GM21528 (cell line): ENCODE measurements at regions not wholly inside any gene's neighbourhood (a gene's known extent, or its start where the extent isn't known, plus 50 kb on each side); places are given as distances from the start of the nearest gene placed in this dataset.

Experiments used
- ATAC-seq: cut with Tn5 transposase; IDR thresholded peaks from one replicate; pipeline ENCODE4 v1.9.1; 2021; ENCODE audit warnings: mild to moderate bottlenecking, moderate library complexity; ENCODE audit not compliant: unreplicated experiment, low FRiP score

GRCh38 chr1:4305526-4306301 lies 348.7 kb upstream of the AJAP1 start:
- no peak for ATAC-seq

- no peak for ATAC-seq
Measured at GRCh38 chr1:4306559-4307467, 347.6 kb upstream of the AJAP1 start.

GRCh38 chr1:4307468-4307845 lies 347.0 kb upstream of the AJAP1 start:
- ATAC-seq = no peak

- ATAC-seq = no peak
Measured at GRCh38 chr1:4307911-4308545, 346.4 kb upstream of the AJAP1 start.

- no peak for ATAC-seq
Measured at GRCh38 chr1:4308806-4309205, 345.6 kb upstream of the AJAP1 start.

GRCh38 chr1:4309676-4310320 lies 344.6 kb upstream of the AJAP1 start:
- no peak for ATAC-seq

- no peak for ATAC-seq
Measured at GRCh38 chr1:4310396-4310923, 343.9 kb upstream of the AJAP1 start.

GRCh38 chr1:4312024-4312423 lies 342.4 kb upstream of the AJAP1 start:
- ATAC-seq = no peak

GRCh38 chr1:4315202-4315601 lies 339.2 kb upstream of the AJAP1 start:
- no peak for ATAC-seq

- no peak for ATAC-seq
Measured at GRCh38 chr1:4317207-4317606, 337.2 kb upstream of the AJAP1 start.

- ATAC-seq = no peak
Measured at GRCh38 chr1:4318720-4319119, 335.7 kb upstream of the AJAP1 start.

GRCh38 chr1:4319496-4319895 lies 334.9 kb upstream of the AJAP1 start:
- no peak for ATAC-seq

- no peak for ATAC-seq
Measured at GRCh38 chr1:4322881-4323280, 331.5 kb upstream of the AJAP1 start.

GRCh38 chr1:4323309-4323708 lies 331.1 kb upstream of the AJAP1 start:
- ATAC-seq = no peak

GRCh38 chr1:4324525-4324924 lies 329.9 kb upstream of the AJAP1 start:
- ATAC-seq = no peak

GRCh38 chr1:4327142-4327541 lies 327.3 kb upstream of the AJAP1 start:
- ATAC-seq = no peak

GRCh38 chr1:4328402-4329071 lies 325.9 kb upstream of the AJAP1 start:
- ATAC-seq = no peak

- no peak for ATAC-seq
Measured at GRCh38 chr1:4330805-4331766, 323.3 kb upstream of the AJAP1 start.

- ATAC-seq = no peak
Measured at GRCh38 chr1:4331767-4332163, 322.6 kb upstream of the AJAP1 start.
